GM10248 (cell line): ENCODE measurements at regions not wholly inside any gene's neighbourhood (a gene's known extent, or its start where the extent isn't known, plus 50 kb on each side); places are given as distances from the start of the nearest gene placed in this dataset.
"Not testable (repeated sequence)": the region's sequence is repeated elsewhere in the genome, so short reads cannot be mapped to it uniquely, and the experiment has no call there.

Source experiments
- CTCF ChIA-PET: fragments of 300-600 bp; sonication (Branson Sonifier 250); formaldehyde crosslinking; extraction: SDS; loops from one replicate; lab custom pipeline; 2021; ENCODE audit warnings: antibody characterized with exemption; lab: Yijun Ruan, JAX
- POLR2A ChIA-PET: fragments of 350-650 bp; sonication (Branson Sonifier 250); formaldehyde crosslinking; extraction: SDS; loops from one replicate; lab custom pipeline; 2020; ENCODE audit warnings: antibody characterized with exemption; lab: Yijun Ruan, JAX
- DNase-seq: peaks from one replicate; pipeline ENCODE4 v3.0.0; 2012; ENCODE audit errors: extremely low spot score

- CTCF ChIA-PET, POLR2A ChIA-PET, DNase-seq: not testable (repeated sequence)
Measured at GRCh38 chr9:67339216-67339615, 346.9 kb upstream of the SPATA31A3 start.

DNA sequence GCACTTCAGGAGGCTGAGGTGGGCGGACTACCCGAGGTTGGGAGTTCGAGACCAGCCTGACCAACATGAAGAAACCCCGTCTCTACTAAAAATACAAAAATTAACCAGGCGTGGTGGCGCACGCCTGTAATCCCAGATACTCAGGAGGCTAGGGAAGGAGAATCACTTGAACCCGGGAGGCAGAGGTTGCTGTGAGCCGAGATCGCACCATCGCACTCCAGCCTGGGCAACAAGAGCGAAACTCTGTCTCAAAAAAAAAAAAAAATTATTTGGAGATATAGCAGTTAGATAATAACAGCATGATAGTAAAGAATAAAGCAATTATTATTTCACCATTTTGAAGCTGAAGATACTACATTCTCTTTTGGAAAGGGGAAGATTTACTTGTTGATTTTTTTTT, 345.9 kb upstream of the SPATA31A3 start:
- POLR2A ChIA-PET, DNase-seq, CTCF ChIA-PET: not testable (repeated sequence)

DNA sequence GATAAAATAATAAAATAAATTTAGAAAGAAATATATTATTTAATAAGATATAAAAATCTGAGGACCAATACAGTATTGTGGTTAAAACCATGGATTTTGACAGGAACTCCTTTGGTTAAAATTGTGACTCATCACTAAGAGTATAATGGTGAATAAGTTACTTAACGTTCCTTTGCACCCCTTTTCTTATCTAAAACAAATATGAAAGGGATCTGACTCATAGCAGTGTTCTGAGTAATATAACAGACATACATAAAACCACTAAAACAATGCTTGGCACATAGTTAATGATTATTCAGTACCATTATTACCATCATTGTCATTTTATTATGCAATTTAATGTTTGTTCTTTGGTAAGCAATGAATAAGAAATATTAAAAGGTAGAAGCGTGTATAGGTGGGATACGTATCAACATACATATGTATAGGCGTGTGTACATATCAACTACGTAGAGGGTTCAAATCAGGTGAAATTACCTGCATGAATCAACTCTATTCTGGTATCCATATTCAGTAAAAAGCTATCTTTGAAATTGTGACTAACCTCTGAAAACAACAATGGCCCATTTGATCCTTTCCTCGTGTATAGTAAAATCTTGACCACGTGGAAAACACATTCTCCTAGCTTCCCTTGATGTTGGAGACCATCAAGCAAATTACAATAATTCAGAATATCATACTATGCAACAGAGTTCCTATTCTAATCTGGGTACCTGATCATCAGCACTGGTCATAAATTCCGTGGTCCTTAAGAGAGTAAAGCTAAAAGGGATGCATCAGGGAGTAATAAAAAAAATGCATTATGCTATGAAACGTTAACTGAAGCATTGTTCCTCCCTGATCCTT, 342.6 kb upstream of the SPATA31A3 start:
- DNase-seq, POLR2A ChIA-PET, CTCF ChIA-PET: not testable (repeated sequence)

DNA sequence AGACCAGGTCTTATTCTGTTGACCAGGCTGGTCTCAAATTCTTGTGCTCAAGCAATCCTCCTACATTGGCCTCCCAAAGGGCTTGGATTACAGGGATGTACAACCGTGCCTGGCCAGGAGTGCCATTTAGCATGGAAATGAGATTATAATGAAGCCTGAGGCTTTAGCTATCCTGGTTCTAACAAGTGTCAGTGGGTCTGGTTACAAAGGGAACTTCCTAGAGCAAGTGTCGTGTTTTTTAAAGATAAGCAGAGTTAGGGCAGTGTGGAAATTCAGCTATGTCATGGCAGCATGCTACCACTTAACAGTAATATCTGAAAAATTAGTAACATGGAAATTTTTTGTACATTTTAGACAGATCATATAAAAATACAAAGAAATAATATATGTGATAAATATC, 339.3 kb upstream of the SPATA31A3 start:
- DNase-seq, POLR2A ChIA-PET, CTCF ChIA-PET: not testable (repeated sequence)

GRCh38 chr9:67313409-67313808, 321.1 kb upstream of the SPATA31A3 start:
- CTCF ChIA-PET, POLR2A ChIA-PET, DNase-seq: not testable (repeated sequence)

DNA sequence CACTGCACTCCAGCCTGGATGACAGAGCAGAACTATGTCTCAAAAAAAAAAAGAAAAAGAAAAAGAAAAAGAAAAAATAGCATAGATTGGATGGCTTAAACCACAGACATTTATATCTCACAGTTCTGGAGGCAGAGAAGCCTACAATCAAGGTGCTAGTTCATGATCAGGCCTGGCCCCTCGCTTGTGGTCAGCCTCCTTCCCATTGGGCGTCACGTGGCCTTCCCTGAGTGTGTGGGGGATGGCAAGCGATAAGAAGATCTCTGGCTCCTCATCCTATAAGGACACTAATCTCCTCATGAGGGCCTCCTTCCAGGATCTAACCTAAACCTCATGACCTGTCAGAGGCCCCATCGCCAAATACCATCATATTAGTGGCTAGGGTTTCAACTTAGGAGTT, 320.2 kb upstream of the SPATA31A3 start:
- CTCF ChIA-PET, DNase-seq, POLR2A ChIA-PET: not testable (repeated sequence)

DNA sequence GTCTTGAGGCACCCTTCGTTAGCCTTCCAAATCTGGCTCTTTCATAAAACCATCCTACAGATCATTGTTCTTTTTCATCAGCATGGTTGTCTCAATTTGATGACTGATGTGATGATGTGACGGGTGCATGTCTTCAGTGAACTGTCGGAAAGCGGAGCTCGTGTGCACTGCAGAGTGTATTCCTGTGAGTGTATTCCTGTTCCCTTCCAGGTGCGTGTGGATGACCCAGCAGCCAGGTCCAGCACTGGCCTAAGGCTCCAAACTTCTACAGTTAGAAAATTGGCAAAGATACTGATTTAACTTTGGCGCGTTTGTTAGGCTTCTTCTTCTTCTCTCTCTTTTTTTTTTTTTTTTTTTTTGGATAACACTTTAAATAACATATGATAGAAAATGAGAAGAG, 314.8 kb upstream of the SPATA31A3 start:
- DNase-seq, CTCF ChIA-PET, POLR2A ChIA-PET: not testable (repeated sequence)

DNA sequence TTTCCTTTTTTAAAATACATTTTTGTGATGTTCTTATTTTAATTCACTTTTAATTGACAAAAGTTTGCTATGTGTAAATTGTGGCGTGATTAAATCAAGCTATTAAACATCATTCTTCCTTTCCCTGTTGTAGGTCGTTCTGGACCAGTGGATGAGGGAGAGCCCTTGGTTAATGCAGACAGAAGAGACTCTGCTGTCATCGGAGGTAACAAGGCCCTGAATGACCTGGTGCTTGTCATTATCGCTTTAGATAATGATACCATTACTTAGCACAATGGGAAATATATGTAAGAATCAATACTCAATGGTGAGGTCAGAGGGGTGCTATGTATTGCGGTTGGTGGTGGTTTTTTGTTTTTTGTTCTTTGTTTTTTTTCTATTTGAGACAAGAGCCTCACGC, 296.4 kb upstream of the SPATA31A3 start:
- DNase-seq, CTCF ChIA-PET, POLR2A ChIA-PET: not testable (repeated sequence)

DNA sequence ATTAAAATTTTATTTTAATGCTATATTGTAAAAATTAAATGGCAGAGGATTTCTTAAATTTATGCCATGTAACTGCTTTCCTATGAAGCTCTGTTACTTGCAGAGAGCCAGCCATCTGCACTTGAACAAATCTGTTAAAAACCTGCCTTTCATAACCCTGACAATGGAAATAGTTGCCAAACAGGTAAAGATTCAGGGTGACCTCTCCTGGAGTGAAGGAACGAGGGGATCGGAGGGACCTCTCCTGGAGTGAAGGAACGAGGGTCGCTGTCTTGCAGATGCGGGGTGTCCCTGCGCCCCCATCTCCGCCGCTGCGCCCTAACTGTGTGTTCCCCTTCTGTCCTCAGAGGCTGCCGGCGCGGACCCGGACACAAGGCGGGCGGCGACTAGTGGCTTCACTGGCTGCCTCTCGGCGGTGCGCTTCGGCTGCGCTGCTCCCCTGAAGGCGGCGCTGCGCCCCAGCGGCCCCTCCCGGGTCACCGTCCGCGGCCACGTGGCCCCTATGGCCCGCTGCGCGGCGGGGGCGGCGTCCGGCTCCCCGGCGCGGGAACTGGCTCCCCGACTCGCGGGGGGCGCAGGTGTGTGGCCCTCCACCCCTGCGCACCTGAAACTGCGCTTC, 295.9 kb upstream of the SPATA31A3 start:
- POLR2A ChIA-PET = not testable (repeated sequence)

GRCh38 chr9:67284299-67284698, 291.9 kb upstream of the SPATA31A3 start:
- POLR2A ChIA-PET, CTCF ChIA-PET, DNase-seq: not testable (repeated sequence)

More for the DNA sequence above, 295.9 kb upstream of the SPATA31A3 start:
- CTCF ChIA-PET, DNase-seq: not testable (repeated sequence)

DNA sequence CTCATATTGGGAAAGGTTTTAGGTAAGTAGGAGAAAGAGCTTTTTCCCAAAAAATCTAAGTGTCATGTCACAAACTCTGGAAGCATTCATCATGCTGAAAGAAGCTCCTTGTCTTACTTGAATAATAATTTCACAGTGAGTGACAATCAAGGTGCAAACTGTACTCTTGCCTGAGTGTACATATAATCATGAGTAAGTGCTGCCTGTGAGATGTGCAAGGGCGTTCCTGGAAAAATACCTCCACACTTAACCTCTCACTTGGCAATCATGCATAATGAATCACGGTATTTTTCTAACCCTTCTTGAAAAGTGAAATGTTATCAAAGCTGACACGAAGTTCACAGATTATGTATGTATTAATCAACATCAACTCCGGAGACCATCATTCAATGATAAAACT, 289.2 kb upstream of the SPATA31A3 start:
- POLR2A ChIA-PET, CTCF ChIA-PET, DNase-seq: not testable (repeated sequence)

DNA sequence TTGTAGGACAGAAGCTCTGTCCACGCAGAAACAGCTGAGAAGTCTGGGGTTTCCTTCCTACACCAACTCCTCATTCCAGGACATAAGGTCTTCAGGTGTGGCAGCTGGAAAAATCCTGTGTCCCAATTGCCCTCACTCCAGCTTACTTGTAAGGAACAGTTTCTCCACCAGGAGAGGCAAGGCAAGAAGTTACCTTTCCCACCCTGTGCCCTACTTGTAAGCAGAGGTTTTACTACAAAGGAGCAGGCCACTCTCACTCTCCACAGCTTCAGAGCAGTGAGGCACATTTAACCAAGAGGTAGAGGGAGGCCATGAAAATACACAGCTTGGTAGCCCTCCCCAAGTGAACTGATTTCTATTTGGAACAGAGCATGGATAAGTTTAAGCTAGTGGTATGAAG, 277.3 kb upstream of the SPATA31A3 start:
- POLR2A ChIA-PET, DNase-seq, CTCF ChIA-PET: not testable (repeated sequence)

GRCh38 chr9:67257894-67258293, 265.5 kb upstream of the SPATA31A3 start:
- CTCF ChIA-PET, DNase-seq, POLR2A ChIA-PET: not testable (repeated sequence)

DNA sequence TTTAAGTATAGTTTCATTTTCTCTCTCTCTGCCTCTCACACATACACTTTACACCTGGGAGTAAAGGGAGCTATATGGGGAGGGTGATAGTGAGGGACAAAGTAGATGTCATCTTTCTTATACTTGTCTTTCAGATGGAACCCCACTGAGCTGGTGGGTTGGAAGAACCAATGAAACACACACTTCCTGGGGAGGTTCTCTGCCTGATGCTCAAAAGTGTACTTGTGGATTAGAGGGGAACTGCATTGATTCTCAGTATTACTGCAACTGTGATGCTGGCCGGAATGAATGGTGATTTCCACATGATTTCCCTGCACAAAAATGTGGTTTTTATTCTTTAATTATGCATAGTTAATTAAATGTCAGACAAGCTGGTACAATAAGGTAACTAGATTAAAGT, 256.6 kb upstream of the SPATA31A3 start:
- CTCF ChIA-PET, POLR2A ChIA-PET: not testable (repeated sequence)

GRCh38 chr9:67212073-67212472, 219.7 kb upstream of the SPATA31A3 start:
- DNase-seq, CTCF ChIA-PET, POLR2A ChIA-PET: not testable (repeated sequence)

More for the DNA sequence above, 256.6 kb upstream of the SPATA31A3 start:
- DNase-seq = not testable (repeated sequence)

- CTCF ChIA-PET, DNase-seq, POLR2A ChIA-PET: not testable (repeated sequence)
Measured at GRCh38 chr9:67210842-67211241, 218.5 kb upstream of the SPATA31A3 start.

DNA sequence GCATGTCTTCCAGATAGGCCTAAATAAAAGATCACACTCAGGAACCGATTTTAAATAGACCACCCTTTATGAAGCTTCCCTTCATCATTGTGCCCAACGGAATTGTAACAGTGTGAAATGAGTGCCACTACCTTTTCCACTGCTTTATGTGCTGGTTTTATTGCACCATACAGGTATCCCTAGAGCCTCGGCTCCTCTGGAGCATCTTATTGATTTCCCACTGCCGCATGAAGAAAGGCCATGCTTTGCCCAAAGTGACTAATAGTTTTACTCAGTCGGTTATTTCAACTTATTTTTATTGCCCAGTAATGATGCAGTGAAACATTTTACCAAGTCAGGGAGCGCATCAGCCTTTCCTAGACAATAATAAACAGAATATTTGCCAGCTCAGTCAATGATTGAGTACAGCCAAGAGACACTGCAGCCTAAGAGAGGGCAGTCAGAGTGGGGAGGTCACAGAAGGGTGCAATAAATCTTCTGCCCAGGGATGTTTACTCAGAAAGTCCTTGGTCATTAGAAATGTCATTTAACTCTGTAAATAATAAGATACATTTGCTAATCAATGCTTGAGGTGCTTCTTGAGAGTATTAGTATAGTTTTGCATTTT, 216.6 kb upstream of the SPATA31A3 start:
- POLR2A ChIA-PET, CTCF ChIA-PET, DNase-seq: not testable (repeated sequence)

DNA sequence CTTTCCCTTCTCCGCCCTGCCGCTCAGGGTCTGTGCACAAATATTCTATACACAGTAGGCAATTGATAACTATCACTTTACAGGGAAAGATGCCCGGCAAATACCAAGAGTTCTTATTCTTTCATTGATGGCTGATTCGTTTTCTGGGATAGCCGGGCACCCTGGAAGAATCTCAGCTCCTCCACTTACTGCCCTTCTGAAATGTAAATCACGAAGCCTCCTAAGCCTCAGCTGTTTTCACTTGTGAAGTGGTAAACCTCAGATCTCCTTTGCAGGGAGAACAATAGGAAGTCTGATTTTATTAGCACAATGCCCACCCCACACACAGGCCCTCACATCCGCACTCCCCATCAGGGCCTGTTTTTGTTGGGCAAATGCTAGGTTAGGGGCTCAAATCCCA, 203.8 kb upstream of the SPATA31A3 start:
- POLR2A ChIA-PET, CTCF ChIA-PET: not testable (repeated sequence)

DNA sequence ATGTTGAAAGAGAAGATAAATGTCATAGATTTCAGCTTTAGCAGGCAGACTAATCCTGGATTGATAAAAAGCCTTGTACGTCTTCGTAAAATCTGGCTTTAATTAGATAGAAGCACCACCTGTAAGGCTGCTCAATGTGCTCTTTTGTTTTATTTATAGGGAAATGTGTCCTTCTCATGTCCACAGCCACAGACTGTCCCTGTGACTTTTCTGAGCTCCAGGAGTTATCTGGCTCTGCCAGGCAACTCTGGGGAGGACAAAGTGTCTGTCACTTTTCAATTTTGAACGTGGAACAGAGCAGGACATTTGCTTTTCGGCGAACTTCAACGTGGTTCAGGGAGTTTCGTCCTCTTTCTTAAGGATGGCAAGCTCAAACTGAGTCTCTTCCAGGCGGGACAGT, 203.0 kb upstream of the SPATA31A3 start:
- POLR2A ChIA-PET, DNase-seq, CTCF ChIA-PET: not testable (repeated sequence)

More for the DNA sequence above, 203.8 kb upstream of the SPATA31A3 start:
- not testable (repeated sequence) for DNase-seq
